Right lobe of liver (tissue), 6 donors: ENCODE measurements at regions not wholly inside any gene's neighbourhood (a gene's known extent, or its start where the extent isn't known, plus 50 kb on each side); places are given as distances from the start of the nearest gene placed in this dataset.

ENCODE experiments used
- ATAC-seq, 4 donors: fragments of 200-7000 bp; cut with Tn5 transposase; one replicate each; pipeline ENCODE4 v1.9.1; 2020; ENCODE audit warnings: mild to moderate bottlenecking in 4 of 4, moderate library complexity in 4 of 4
- DNase-seq, 3 donors: peaks; one replicate each; pipeline ENCODE4 v3.0.0-alpha.2; 2020
- H3K27ac ChIP-seq, 3 donors: fragments of 200-600 bp; one replicate each; pipeline ENCODE4 v1.8.0; 2022
- H3K27me3 ChIP-seq, 2 donors: fragments of 200-600 bp; one replicate each; pipeline ENCODE4 v1.8.0; 2022
- H3K36me3 ChIP-seq, 4 donors: fragments of 200-600 bp; sonication (generic) in 1 of 4; one replicate each; pipeline versions ENCODE4 v1.5.1 to v1.8.0; 2017 to 2022; ENCODE audit warnings: control low read depth in 1 of 4
- H3K4me1 ChIP-seq, 4 donors: fragments of 200-600 bp; sonication (generic) in 1 of 4; one replicate each; pipeline versions ENCODE4 v1.5.1 to v1.8.0; 2017 to 2022; ENCODE audit warnings: control low read depth in 1 of 4
- H3K4me3 ChIP-seq, 3 donors: fragments of 200-600 bp; one replicate each; pipeline ENCODE4 v1.8.0; 2022
- H3K9me3 ChIP-seq, 4 donors: fragments of 200-600 bp; sonication (generic) in 1 of 4; one replicate each; pipeline versions ENCODE4 v1.5.1 to v1.8.0; 2017 to 2022; ENCODE audit warnings: control low read depth in 1 of 4
- CTCF ChIP-seq, 4 donors: fragments of 200-600 bp in 3 of 4; fragments of 450-650 bp in 1 of 4; IDR thresholded peaks; one replicate each; pipeline versions ENCODE4 v1.5.1 to v1.8.0; 2016 to 2022; ENCODE audit warnings: antibody characterized with exemption in 4 of 4, mild to moderate bottlenecking in 2 of 4
- POLR2A ChIP-seq: fragments of 450-650 bp; IDR thresholded peaks from one replicate; pipeline ENCODE4 v1.6.1; 2017; ENCODE audit warnings: antibody characterized with exemption, mild to moderate bottlenecking
- WGBS: methylation state at CpG from one replicate; pipeline ENCODE4 v1.1.6; 2018; ENCODE audit warnings: low coverage, low lambda C conversion rate; ENCODE audit not compliant: insufficient coverage; ENCODE audit errors: missing lambda C conversion rate; 5-methylcytosine and 5-hydroxymethylcytosine counted together
- intact Hi-C, 2 donors: fragments of 100-400 bp; cut with DNase I; formaldehyde crosslinking; loops; one replicate each; pipeline versions ENCODE4 v1.11.2 to v1.14.1; 2022
- donor health status: DM: no; HTN: yes; CAD: no.
- donor health status: DM: no; HTN: no; CAD: no.
- donor health status: DM: no; HTN: no; CAD: no.
- donor health status: DM: no; HTN: yes; CAD: no.
- donor health status: DM: no; HTN: yes; CAD: no.

GRCh38 chr3:132211896-132212295 lies 105.3 kb upstream of the ACP3 start:
- no peak for DNase-seq
- Histone ChIP-seq H3K9me3 (no peaks in the 10 kb centered on the region), H3K36me3 (no peaks in the 10 kb centered on the region), H3K4me3 (no peak overlapping the region), H3K4me1 (no peaks in the 10 kb centered on the region), H3K27ac (no peak overlapping the region), H3K27me3 (no peaks in the 10 kb centered on the region)
- TF ChIP-seq POLR2A, result no peak
- TF ChIP-seq CTCF (IDR thresholded peaks at IDR 0.05), result no peak
- ATAC-seq, result no peak
- intact Hi-C loops, result no loop called here

DNA sequence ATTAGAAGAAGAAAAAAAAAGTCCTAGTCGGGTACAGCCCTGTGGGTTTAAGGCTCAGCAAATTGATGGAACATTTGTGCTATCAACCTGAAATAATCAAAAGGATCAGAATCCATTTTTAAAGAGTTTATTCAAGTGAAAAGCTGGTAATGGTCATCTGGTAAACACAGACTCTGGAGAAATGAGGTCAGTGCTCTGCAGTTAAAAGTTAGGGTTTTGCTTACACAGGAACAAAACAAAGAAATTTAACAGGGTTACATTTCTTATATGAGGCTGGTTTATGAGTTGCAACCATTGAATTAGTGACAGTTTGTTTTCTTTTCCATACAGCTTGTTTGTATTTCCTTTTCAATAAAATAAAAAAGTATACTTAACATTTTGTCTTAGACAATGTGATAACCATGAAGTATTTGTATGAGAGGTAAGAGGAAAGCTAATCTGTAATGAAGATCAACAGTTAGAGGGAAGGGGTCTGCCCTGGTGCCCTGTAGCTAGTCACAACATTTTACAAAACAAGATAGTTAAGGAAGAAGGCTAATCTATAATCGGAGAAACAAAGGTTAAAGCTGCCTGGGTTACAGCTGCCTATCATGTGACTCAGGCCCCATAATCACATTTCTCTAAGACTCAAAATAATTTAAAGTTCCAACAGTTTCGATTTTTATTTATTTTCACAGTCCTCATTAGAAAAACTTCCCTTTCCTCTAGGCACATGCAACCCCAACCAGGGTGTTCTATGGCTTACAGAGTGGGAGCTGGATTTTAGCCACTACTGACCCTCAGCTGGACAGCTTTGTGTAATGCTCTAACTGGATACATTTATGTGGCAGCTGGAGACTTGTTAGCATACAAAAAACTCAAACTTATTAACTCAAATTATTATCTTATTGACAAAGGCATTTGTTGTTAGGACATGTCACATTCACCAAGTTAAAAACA lies 98.1 kb upstream of the ACP3 start:
- Histone ChIP-seq H3K27me3 (no peaks in the 10 kb centered on the region), H3K27ac (no peak overlapping the region), H3K4me3 (no peak overlapping the region), H3K9me3 (no peaks in the 10 kb centered on the region), H3K36me3 (no peaks in the 10 kb centered on the region), H3K4me1 (no peaks in the 10 kb centered on the region)
- WGBS, result 34% methylated on average over 3 of the region's 3 CpGs
- TF ChIP-seq POLR2A (no peak), CTCF (IDR thresholded peaks at IDR 0.05) (no peak)
- no peak for DNase-seq
- ATAC-seq, result no peak
- intact Hi-C loops, result no loop called here

DNA sequence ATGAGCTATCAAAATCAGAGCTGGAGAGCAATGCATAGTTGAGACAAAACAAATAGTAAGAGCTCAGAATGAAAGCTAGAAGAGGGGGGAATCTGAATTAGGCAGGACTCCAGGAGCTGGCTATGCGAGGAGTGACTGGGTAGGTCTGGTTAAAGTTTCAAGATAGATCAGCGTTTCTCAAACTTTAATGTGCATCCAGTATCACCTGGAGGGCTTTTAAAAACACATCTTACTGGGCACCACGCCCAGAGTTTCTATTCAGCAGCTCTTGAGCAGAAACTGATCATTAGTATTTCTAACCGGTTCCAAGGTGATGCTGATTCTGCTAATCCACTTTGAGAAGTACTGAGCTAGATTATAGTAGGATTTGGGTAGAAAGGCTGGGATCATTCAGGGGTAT lies 96.2 kb upstream of the ACP3 start:
- 63% methylated on average over 2 of the region's 4 CpGs for whole genome bisulfite sequencing
- intact Hi-C loops, result no loop called here
- TF ChIP-seq CTCF (IDR thresholded peaks at IDR 0.05) (no peak), POLR2A (no peak)
- Histone ChIP-seq H3K4me1 (no peaks in the 10 kb centered on the region), H3K36me3 (no peaks in the 10 kb centered on the region), H3K9me3 (no peaks in the 10 kb centered on the region), H3K27ac (no peak overlapping the region), H3K27me3 (no peaks in the 10 kb centered on the region), H3K4me3 (no peak overlapping the region)
- ATAC-seq (no peak), DNase-seq (no peak)

DNA sequence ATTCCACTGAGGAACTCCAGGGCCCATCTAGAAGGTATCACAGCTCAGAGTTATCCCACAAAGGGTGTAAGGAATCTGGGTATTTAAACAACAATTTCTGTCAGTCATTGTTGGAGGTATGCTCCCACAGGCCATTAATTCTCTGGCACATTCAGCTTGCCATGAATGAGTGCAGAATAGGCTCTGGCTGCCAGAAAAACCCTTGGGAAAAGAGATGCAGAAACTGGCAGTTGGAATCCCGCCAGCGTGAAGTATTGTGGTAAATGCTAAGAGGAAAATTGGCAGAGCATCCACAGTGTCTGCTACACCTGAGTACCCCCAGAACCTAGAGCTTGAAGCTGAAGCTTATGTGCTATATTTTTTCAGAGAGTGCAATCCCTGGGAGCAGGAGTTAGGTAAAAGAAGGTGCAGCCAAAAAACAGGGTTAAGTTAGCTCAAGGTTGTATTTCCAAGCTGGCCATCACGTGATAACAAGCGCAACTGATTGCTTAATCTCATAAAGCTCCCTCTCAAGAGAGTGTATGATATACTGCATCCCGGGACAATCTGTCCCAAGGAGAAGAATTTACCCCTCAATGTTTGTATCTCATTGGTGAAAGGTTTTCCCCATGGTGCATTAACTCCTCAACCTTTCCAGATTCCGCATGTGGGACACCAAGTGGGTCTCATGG lies 94.2 kb upstream of the ACP3 start:
- H3K9me3 ChIP-seq, result no peaks in the 10 kb centered on the region
- DNase-seq (no peak), ATAC-seq (no peak)
- no peaks in the 10 kb centered on the region for H3K4me1 ChIP-seq
- intact Hi-C loops, result no loop called here
- no peaks in the 10 kb centered on the region for H3K27me3 ChIP-seq
- no peak overlapping the region for H3K4me3 ChIP-seq
- no peak overlapping the region for H3K27ac ChIP-seq
- no peaks in the 10 kb centered on the region for H3K36me3 ChIP-seq
- 75% methylated on average over 5 of the region's 6 CpGs for WGBS
- no peak for TF ChIP-seq CTCF (IDR thresholded peaks at IDR 0.05)
- no peak for TF ChIP-seq POLR2A
